GM21723 (cell line): ENCODE measurements at regions not wholly inside any gene's neighbourhood (a gene's known extent, or its start where the extent isn't known, plus 50 kb on each side); places are given as distances from the start of the nearest gene placed in this dataset.

Experiments used
- ATAC-seq: cut with Tn5 transposase; IDR thresholded peaks from one replicate; pipeline ENCODE4 v1.9.1; 2021; ENCODE audit warnings: mild to moderate bottlenecking, moderate library complexity; ENCODE audit not compliant: unreplicated experiment

- ATAC-seq, result no peak
Measured at GRCh38 chr20:63060057-63060991, 53.6 kb upstream of the BHLHE23 start.

- no peak for ATAC-seq
Measured at GRCh38 chr20:63059684-63060056, 52.9 kb upstream of the BHLHE23 start.

- no peak for ATAC-seq
Measured at GRCh38 chr20:63058696-63059335, 52.1 kb upstream of the BHLHE23 start.

- no peak for ATAC-seq
Measured at GRCh38 chr20:63057171-63058117, 50.7 kb upstream of the BHLHE23 start.

GRCh38 chr20:63056236-63057170 is 49.7 kb upstream of the BHLHE23 start:
- no peak for ATAC-seq
